ENCODE measurements at regions not wholly inside any gene's neighbourhood (a gene's known extent, or its start where the extent isn't known, plus 50 kb on each side); places are given as distances from the start of the nearest gene placed in this dataset.

DNA sequence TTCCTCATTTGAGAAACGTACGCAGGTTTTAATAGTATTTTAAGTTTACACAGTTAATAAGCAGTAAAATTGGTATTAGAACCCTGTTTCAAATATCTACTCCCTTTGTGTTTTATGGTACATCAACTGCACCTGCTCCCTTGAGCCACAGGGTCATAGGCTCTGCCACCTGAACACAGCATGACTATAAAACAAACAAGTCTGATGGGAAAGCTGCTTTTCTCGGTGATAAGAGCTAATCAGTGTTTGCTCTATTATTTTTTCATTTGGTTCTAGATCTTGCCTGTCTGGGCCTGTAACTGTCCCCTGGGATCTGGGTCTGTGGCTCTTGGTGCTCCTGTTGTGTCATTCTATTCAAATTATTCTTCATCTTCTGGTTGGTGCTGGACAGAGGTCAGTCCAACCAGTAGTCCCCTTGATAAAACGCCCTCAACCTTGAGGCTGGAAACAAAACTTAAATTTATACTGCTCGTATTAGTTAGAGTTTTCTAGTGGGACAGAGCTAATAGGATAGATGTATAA, 314.8 kb upstream of the LRP1B start:
- Histone ChIP-seq H3K4me2 (ENCODE audit: insufficient read depth, low read length) (no peak overlapping the region), H3K27ac (ENCODE audit: insufficient read depth, low read depth, low read length) (no peak overlapping the region), H4K20me1 (replicated peaks; ENCODE audit: control insufficient read depth, extremely low read depth, insufficient read depth, low read length) (no peaks in the 10 kb centered on the region), H3K79me2 (ENCODE audit: control insufficient read depth, insufficient read depth, low read length) (no peaks in the 10 kb centered on the region), H3K9ac (replicated peaks; ENCODE audit: extremely low read depth, insufficient read depth, low read length) (no peak overlapping the region), H3K9me1 (replicated peaks; ENCODE audit: control insufficient read depth, extremely low read depth, insufficient read depth, low read length) (no peaks in the 10 kb centered on the region), H2AFZ (ENCODE audit: low read depth, low read length) (no peak overlapping the region), H3K4me1 (ENCODE audit: control insufficient read depth, extremely low read depth, insufficient read depth, low read length) (no peaks in the 10 kb centered on the region), H3K36me3 (ENCODE audit: control insufficient read depth in 2 of 2, extremely low read depth in 1 of 2, insufficient read depth in 2 of 2, low read length in 2 of 2) (no peaks in the 10 kb centered on the region), H3K4me3 (replicated peaks in 1 of 3; ENCODE audit: insufficient read depth in 1 of 3, low read depth in 1 of 3, low read length in 3 of 3) (no peak overlapping the region), H3K27me3 (ENCODE audit: control insufficient read depth in 2 of 2, insufficient read depth in 2 of 2, low read length in 2 of 2) (no peaks in the 10 kb centered on the region), H3K9me3 (replicated peaks; ENCODE audit: control insufficient read depth, insufficient read depth, low read length) (no peaks in the 10 kb centered on the region)
- TF ChIP-seq MYC (IDR thresholded peaks at IDR 0.05; ENCODE audit: low read depth, low read length) (no peak), EZH2 (IDR thresholded peaks at IDR 0.05; ENCODE audit: borderline replicate concordance, low read depth, low read length, severe bottlenecking) (no peak), POLR2A (IDR thresholded peaks at IDR 0.05; ENCODE audit: low read depth, low read length) (no peak), JUN (IDR thresholded peaks at IDR 0.05; ENCODE audit: borderline replicate concordance, insufficient read depth, insufficient read length, low read depth) (no peak), POLR2AphosphoS5 (IDR thresholded peaks at IDR 0.05; ENCODE audit: insufficient read depth, low read depth, low read length) (no peak), FOS (IDR thresholded peaks at IDR 0.05; ENCODE audit: borderline replicate concordance, insufficient read depth, low read length) (no peak), CTCF (IDR thresholded peaks at IDR 0.05; ENCODE audit: extremely low read depth in 1 of 2, insufficient read depth in 1 of 2, low read depth in 1 of 2, low read length in 2 of 2) (no peak), GATA2 (IDR thresholded peaks at IDR 0.05; ENCODE audit: insufficient read depth, insufficient read length, low read depth, low read length) (no peak)
- TF ChIP-seq, protein P1, sequence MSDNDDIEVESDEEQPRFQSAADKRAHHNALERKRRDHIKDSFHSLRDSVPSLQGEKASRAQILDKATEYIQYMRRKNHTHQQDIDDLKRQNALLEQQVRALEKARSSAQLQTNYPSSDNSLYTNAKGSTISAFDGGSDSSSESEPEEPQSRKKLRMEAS (IDR thresholded peaks at IDR 0.05; ENCODE audit: insufficient read depth, insufficient read length): no peak
- intact Hi-C loops (cut with micrococcal nuclease) (no loop called here), dilution Hi-C loops (cut with MboI; ENCODE audit: extremely low pct_ligation_motif_present, low sequenced_read_pairs) (no loop called here)
- DNase-seq (ENCODE audit: low read depth, low spot score) (no peak), FAIRE-seq (no peak)
- BruUV-seq (replicated peaks): no TSS peak
- CTCF ChIA-PET: no interaction called here
- POLR2A ChIA-PET: no interaction called here

Data from endothelial cell of umbilical vein (primary cell).